ENCODE measurements at regions not wholly inside any gene's neighbourhood (a gene's known extent, or its start where the extent isn't known, plus 50 kb on each side); places are given as distances from the start of the nearest gene placed in this dataset.

- TF ChIP-seq CTCF (IDR thresholded peaks at IDR 0.05; ENCODE audit: low read depth, low read length, poor library complexity, severe bottlenecking) (no peak), EZH2phosphoT487 (IDR thresholded peaks at IDR 0.05; ENCODE audit: borderline replicate concordance, low read length) (no peak)
These were observed 867.3 kb downstream of the TRIB2 start for GRCh38 chr2:13584020-13584419.

All from DOHH2 (cell line).